HG02763 (cell line): ENCODE measurements at regions not wholly inside any gene's neighbourhood (a gene's known extent, or its start where the extent isn't known, plus 50 kb on each side); places are given as distances from the start of the nearest gene placed in this dataset.
"Not testable (repeated sequence)": the region's sequence is repeated elsewhere in the genome, so short reads cannot be mapped to it uniquely, and the experiment has no call there.

Experiments
- ATAC-seq: cut with Tn5 transposase; IDR thresholded peaks from one replicate; pipeline ENCODE4 v1.9.1; 2021; ENCODE audit warnings: mild to moderate bottlenecking, moderate library complexity; ENCODE audit not compliant: unreplicated experiment

- ATAC-seq = no peak
Observed at GRCh38 chr5:92951746-92952145, 629.3 kb downstream of the NR2F1-AS1 start.

DNA sequence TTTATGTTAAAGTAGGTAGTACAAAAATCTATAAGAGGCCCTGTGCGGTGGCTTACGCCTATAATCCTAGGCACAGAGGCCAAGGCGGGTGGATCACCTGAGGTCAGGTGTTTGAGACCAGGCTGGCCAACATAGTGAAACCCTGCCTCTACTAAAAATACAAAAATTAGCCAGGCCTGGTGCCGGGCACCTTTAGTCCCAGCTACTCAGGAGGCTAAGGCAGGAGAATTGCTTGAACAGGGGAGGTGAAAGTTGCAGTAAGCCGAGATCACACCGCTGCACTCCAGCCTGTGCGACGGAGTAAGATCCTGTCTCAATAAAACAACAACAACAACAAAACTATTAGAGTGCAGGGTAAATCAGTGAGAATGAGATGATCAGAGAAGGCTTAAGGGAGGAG lies 634.5 kb downstream of the NR2F1-AS1 start:
- no peak for ATAC-seq

- no peak for ATAC-seq
Observed at GRCh38 chr5:92945605-92946097, 635.4 kb downstream of the NR2F1-AS1 start.

- no peak for ATAC-seq
Observed at GRCh38 chr5:92944903-92945604, 636.0 kb downstream of the NR2F1-AS1 start.

- no peak for ATAC-seq
Observed at GRCh38 chr5:92944337-92944736, 636.7 kb downstream of the NR2F1-AS1 start.

DNA sequence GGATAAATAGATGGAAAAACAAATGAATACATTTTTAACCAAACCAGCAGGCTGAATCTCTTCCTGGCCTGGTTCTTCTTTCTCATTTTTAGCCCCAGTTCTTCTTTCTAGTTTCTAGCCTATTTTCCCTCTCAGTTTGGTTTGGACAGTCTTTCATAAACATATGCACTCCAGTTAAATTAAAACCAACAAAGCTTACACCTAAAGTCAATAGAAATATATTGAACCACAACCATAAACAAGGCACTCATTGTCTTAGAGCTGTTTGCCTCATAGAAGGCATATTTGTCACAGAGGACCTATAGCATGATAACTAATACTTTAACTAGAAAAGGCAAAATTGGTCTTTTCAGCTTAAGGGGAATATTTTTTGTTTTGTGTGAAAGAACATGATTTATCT lies 638.3 kb downstream of the NR2F1-AS1 start:
- no peak for ATAC-seq

GRCh38 chr5:92941806-92942205 lies 639.2 kb downstream of the NR2F1-AS1 start:
- ATAC-seq = no peak

- ATAC-seq = no peak
Observed at GRCh38 chr5:92939428-92939827, 641.6 kb downstream of the NR2F1-AS1 start.

DNA sequence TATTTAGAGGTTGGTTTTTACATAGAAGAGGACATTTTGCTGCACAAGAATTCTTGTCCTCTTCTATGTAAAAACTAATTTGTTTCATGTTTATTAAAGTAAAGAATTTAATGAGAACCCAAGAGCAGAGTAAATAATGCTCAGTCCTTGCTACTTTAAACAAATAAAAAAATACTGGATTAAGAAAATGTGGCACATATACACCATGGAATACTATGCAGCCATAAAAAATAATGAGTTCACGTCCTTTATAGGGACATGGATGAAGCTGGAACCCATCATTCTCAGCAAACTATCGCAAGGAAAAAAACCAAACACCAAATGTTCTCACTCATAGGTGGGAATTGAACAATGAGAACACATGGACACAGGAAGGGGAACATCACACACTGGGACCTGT lies 643.6 kb downstream of the NR2F1-AS1 start:
- ATAC-seq = not testable (repeated sequence)

- ATAC-seq = no peak
Observed at GRCh38 chr5:92930057-92930456, 651.0 kb downstream of the NR2F1-AS1 start.

- ATAC-seq = no peak
Observed at GRCh38 chr5:92927291-92927778, 653.7 kb downstream of the NR2F1-AS1 start.

GRCh38 chr5:92923885-92924284 lies 657.1 kb downstream of the NR2F1-AS1 start:
- ATAC-seq = no peak

GRCh38 chr5:92922231-92922967 lies 658.6 kb downstream of the NR2F1-AS1 start:
- no peak for ATAC-seq

DNA sequence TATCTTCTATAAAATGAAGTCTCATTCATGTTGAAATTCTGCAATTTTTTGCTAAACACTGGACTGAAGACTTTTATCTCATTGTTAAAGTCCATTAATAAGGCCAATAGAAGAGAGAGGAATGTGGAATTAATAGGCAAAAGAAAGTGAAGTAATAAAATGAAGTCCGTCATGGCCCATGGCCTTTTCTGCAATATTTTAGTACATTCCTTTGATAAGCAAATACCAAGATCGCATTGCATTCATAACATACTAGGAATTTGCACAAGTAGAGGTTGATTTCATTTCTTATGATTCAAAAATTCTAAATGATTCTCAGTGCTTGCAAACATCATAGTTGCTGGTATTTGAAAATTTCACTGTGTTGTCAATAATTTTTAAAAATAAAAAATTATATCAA lies 664.0 kb downstream of the NR2F1-AS1 start:
- no peak for ATAC-seq

GRCh38 chr5:92916036-92916435 lies 665.0 kb downstream of the NR2F1-AS1 start:
- no peak for ATAC-seq

- ATAC-seq = no peak
Observed at GRCh38 chr5:92912283-92912682, 668.7 kb downstream of the NR2F1-AS1 start.

GRCh38 chr5:92911851-92912250 lies 669.2 kb downstream of the NR2F1-AS1 start:
- ATAC-seq = no peak

DNA sequence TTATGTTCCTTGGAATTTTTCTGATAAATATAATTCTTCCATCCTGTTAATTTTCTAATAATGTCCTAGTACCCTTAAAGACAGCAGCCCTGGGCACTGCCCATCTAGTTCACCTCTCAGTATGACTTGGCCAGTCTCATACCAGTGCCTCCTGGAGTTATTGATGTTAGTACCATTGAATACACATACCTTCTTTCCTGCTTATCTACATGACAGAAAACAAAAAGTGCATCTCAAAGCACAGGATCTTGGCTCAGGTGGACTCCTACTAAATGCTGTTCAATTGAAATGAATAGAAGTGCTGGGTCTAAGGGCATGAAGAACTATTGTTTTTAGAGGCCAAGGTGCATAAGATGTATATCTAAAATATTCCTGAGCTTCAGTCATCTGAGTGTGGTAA lies 669.7 kb downstream of the NR2F1-AS1 start:
- ATAC-seq = no peak

DNA sequence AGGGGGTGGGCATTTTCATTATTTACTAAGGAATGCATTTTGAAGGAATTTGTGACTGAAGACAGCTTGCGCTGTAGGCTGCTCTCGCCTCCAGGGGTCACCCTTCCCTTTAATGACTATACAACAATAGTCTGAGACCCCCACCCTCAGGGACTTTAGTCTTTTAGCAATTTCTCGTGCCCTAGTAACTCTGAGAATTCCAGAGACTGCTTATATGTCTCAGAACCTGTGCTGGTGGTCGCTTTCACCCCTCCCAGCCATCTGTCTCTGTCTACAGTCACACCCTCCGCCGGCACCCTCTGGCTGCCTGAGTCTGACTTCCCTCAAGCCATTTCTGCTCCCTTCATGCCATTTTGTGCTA lies 671.4 kb downstream of the NR2F1-AS1 start:
- ATAC-seq = no peak

GRCh38 chr5:92908952-92909601 lies 671.9 kb downstream of the NR2F1-AS1 start:
- ATAC-seq = no peak

DNA sequence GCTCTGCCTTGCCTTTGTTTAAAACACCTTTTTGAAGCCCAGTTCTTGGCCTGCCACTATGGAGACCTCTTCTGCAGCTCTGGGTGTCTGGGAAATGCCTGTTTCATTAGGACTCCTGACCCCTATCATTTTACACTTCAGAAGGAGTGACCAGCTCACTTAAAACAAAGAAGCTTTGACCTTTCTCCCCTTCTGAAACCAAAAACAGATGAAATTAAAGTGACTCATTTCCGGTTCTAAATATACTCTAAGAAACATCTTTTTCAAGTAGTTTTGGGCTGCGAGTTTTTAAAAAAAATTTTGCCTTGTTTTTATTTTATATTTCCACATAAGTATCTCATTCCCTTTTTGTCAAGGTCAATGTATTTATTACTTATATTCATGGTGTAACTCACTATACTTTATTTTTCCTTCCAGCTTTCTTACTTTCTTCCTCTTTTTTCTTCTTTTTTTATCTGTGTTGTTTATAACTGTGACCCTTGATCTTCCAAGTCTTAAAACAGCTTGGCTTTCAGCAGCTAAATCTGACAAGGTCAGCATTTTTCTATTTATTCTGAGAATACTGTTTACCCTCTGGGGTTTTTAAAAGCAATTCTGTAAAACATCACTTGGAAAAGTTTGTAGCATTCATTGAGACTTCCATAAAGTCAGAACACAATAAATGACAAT lies 672.9 kb downstream of the NR2F1-AS1 start:
- ATAC-seq = peak; percentile 66
